ENCODE measurements at regions not wholly inside any gene's neighbourhood (a gene's known extent, or its start where the extent isn't known, plus 50 kb on each side); places are given as distances from the start of the nearest gene placed in this dataset.
A peak's percentile ranks its signal among the peaks of the same experiment; 100 is the strongest.
"Not testable (repeated sequence)": the region's sequence is repeated elsewhere in the genome, so short reads cannot be mapped to it uniquely, and the experiment has no call there.

GRCh38 chr14:35956376-35957085 is 130.4 kb downstream of the BRMS1L start:
- Histone ChIP-seq H3K27me3 (ENCODE audit: insufficient read depth, low read depth, severe bottlenecking) (peaks cover 57% of the 10 kb centered on the region), H3K27ac (no peak overlapping the region), H3K9me3 (ENCODE audit: severe bottlenecking) (no peaks in the 10 kb centered on the region), H3K4me3 (ENCODE audit: low read depth, low read length) (no peak overlapping the region), H3K36me3 (no peaks in the 10 kb centered on the region)
- TF ChIP-seq, protein P1, sequence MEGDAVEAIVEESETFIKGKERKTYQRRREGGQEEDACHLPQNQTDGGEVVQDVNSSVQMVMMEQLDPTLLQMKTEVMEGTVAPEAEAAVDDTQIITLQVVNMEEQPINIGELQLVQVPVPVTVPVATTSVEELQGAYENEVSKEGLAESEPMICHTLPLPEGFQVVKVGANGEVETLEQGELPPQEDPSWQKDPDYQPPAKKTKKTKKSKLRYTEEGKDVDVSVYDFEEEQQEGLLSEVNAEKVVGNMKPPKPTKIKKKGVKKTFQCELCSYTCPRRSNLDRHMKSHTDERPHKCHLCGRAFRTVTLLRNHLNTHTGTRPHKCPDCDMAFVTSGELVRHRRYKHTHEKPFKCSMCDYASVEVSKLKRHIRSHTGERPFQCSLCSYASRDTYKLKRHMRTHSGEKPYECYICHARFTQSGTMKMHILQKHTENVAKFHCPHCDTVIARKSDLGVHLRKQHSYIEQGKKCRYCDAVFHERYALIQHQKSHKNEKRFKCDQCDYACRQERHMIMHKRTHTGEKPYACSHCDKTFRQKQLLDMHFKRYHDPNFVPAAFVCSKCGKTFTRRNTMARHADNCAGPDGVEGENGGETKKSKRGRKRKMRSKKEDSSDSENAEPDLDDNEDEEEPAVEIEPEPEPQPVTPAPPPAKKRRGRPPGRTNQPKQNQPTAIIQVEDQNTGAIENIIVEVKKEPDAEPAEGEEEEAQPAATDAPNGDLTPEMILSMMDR (IDR thresholded peaks at IDR 0.05; ENCODE audit: low read depth, low read length), result no peak
- DNase-seq, result no peak

DNA sequence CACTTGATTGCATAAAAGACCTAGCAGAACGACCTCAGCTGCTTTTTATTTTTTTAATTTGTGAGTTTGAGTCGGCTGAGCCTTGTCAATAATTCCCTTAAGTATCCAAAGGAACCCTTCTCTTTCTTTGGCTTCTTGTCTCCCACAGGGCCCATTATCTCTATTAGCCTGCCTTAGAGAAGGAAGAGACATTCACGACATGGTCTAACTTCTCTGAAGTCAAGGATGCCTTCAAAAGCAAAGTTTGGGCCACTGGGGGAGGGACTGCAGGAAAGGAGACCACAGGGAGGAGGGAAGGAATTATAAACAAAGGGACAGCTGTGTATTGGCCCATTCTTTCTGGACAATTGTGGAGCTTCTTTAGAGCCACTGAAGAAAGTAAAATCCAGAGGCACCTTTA is 126.4 kb downstream of the BRMS1L start:
- TF ChIP-seq, protein P1 (IDR thresholded peaks at IDR 0.05; ENCODE audit: low read depth, low read length), result no peak
- Histone ChIP-seq H3K36me3 (no peaks in the 10 kb centered on the region), H3K27ac (no peak overlapping the region), H3K27me3 (ENCODE audit: insufficient read depth, low read depth, severe bottlenecking) (peaks cover 56% of the 10 kb centered on the region), H3K4me3 (ENCODE audit: low read depth, low read length) (no peak overlapping the region), H3K9me3 (ENCODE audit: severe bottlenecking) (no peaks in the 10 kb centered on the region)
- no peak for DNase-seq

DNA sequence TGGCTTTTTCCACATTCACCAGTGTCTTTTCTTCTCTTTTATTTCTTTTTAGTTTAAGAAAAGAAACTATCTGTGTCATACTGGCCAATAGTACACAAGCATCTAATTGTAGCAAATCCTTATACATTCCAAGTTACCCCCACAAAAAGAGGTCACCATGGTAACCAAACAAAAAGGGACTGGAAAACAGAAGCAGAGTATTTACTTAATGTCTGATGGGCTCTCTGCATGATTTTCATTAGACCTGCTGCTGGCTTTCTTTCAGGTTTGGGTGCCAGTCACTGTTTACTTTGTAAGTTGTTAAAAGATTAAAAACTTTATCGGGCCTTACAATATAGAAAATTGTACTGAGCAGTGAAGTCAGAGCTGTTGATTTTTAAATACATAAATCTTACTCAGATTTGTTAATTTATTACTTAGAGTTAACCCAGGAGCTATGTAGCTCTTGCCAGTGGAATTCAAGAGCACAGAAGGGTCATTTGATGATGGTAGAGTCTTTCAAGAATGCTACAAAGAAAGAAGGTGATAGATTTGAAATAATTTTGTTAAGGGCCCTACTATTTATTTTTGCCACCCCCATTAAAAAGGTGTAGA is 123.9 kb downstream of the BRMS1L start:
- TF ChIP-seq, protein P1 (IDR thresholded peaks at IDR 0.05; ENCODE audit: low read depth, low read length), result no peak
- H3K27me3 ChIP-seq (ENCODE audit: insufficient read depth, low read depth, severe bottlenecking), result peaks cover 48% of the 10 kb centered on the region
- H3K4me3 ChIP-seq (ENCODE audit: low read depth, low read length), result no peak overlapping the region
- no peaks in the 10 kb centered on the region for H3K36me3 ChIP-seq
- no peak for DNase-seq
- H3K9me3 ChIP-seq (ENCODE audit: severe bottlenecking), result no peaks in the 10 kb centered on the region
- H3K27ac ChIP-seq, result no peak overlapping the region

- H3K27ac ChIP-seq; DNase-seq; H3K36me3 ChIP-seq; H3K4me3 ChIP-seq (ENCODE audit: low read depth, low read length); H3K9me3 ChIP-seq (ENCODE audit: severe bottlenecking): not testable (repeated sequence)
- peaks cover 32% of the 10 kb centered on the region for H3K27me3 ChIP-seq (ENCODE audit: insufficient read depth, low read depth, severe bottlenecking)
Measured at GRCh38 chr14:35947983-35948382, 121.8 kb downstream of the BRMS1L start.

GRCh38 chr14:35944847-35945246 is 118.7 kb downstream of the BRMS1L start:
- Histone ChIP-seq H3K36me3 (no peaks in the 10 kb centered on the region), H3K27ac (no peak overlapping the region), H3K27me3 (ENCODE audit: insufficient read depth, low read depth, severe bottlenecking) (peaks cover 1% of the 10 kb centered on the region), H3K9me3 (ENCODE audit: severe bottlenecking) (no peaks in the 10 kb centered on the region), H3K4me3 (ENCODE audit: low read depth, low read length) (no peak overlapping the region)
- DNase-seq, result peak; percentile 74
- TF ChIP-seq, protein P1 (IDR thresholded peaks at IDR 0.05; ENCODE audit: low read depth, low read length), result peak; percentile 68

DNA sequence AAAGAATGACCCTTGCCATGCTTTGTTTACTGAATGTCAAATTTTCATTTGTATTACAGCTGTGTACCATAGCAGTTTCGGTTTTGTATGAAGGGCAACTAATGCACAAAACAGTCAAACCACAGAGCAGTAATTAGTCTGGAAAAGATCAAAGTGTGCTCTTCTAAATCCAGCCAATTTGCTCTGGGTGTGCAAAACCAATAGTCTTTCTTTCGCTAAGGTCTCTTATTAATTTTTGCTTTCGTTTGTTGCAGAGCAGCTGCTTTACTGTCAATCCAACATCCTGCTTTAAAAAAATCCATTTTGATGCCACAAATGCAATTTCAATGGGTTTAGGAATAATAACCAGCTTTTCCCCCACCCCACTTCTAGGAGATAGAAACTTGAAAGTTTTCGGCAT is 114.2 kb downstream of the BRMS1L start:
- no peak overlapping the region for H3K4me3 ChIP-seq (ENCODE audit: low read depth, low read length)
- H3K27ac ChIP-seq, result no peak overlapping the region
- TF ChIP-seq, protein P1 (IDR thresholded peaks at IDR 0.05; ENCODE audit: low read depth, low read length), result no peak
- no peaks in the 10 kb centered on the region for H3K36me3 ChIP-seq
- H3K9me3 ChIP-seq (ENCODE audit: severe bottlenecking), result no peaks in the 10 kb centered on the region
- H3K27me3 ChIP-seq (ENCODE audit: insufficient read depth, low read depth, severe bottlenecking), result no peaks in the 10 kb centered on the region
- DNase-seq, result no peak
